ENCODE measurements at regions not wholly inside any gene's neighbourhood (a gene's known extent, or its start where the extent isn't known, plus 50 kb on each side); places are given as distances from the start of the nearest gene placed in this dataset.

GRCh38 chr3:72633121-72633520, 215.1 kb downstream of the SHQ1 start:
- H3K36me3 ChIP-seq = no peaks in the 10 kb centered on the region
- no peaks in the 10 kb centered on the region for H3K4me1 ChIP-seq
- no peak overlapping the region for H3K4me3 ChIP-seq
- no peak for TF ChIP-seq POLR2AphosphoS5 (IDR thresholded peaks at IDR 0.05)
- TF ChIP-seq CTCF (IDR thresholded peaks at IDR 0.05) = no peak
- no peak for TF ChIP-seq EP300 (IDR thresholded peaks at IDR 0.05)
- no peak for TF ChIP-seq POLR2A (IDR thresholded peaks at IDR 0.05; ENCODE audit: low read depth)
- no peak overlapping the region for H3K27ac ChIP-seq (replicated peaks in 1 of 4)
- intact Hi-C loops (cut with DNase I) = no loop called here
- WGBS = 92% methylated on average over 4 of the region's 4 CpGs
- no peaks in the 10 kb centered on the region for H3K27me3 ChIP-seq
- DNase-seq (ENCODE audit: extremely low spot score) = no peak
- H3K9me3 ChIP-seq = no peaks in the 10 kb centered on the region

- no peaks in the 10 kb centered on the region for H3K9me3 ChIP-seq
- no peak for DNase-seq (ENCODE audit: extremely low spot score)
- TF ChIP-seq CTCF (IDR thresholded peaks at IDR 0.05) (no peak), POLR2AphosphoS5 (IDR thresholded peaks at IDR 0.05) (no peak), POLR2A (IDR thresholded peaks at IDR 0.05; ENCODE audit: low read depth) (no peak), EP300 (IDR thresholded peaks at IDR 0.05) (no peak)
- no peaks in the 10 kb centered on the region for H3K27me3 ChIP-seq
- no peak overlapping the region for H3K4me3 ChIP-seq
- no peaks in the 10 kb centered on the region for H3K36me3 ChIP-seq
- intact Hi-C loops (cut with DNase I) = no loop called here
- H3K27ac ChIP-seq (replicated peaks in 1 of 4) = no peak overlapping the region
- H3K4me1 ChIP-seq = no peaks in the 10 kb centered on the region
- 96% methylated on average over 5 of the region's 5 CpGs for WGBS
Measured at GRCh38 chr3:72632129-72632528, 216.1 kb downstream of the SHQ1 start.

- WGBS = 88% methylated on average over 5 of the region's 5 CpGs
- DNase-seq (ENCODE audit: extremely low spot score) = no peak
- intact Hi-C loops (cut with DNase I) = no loop called here
Measured at GRCh38 chr3:72630969-72631344, 217.3 kb downstream of the SHQ1 start.

GRCh38 chr3:72630327-72630968, 217.8 kb downstream of the SHQ1 start:
- Histone ChIP-seq H3K4me1 (no peaks in the 10 kb centered on the region), H3K27ac (replicated peaks in 1 of 4) (no peak overlapping the region), H3K36me3 (no peaks in the 10 kb centered on the region), H3K27me3 (no peaks in the 10 kb centered on the region), H3K4me3 (no peak overlapping the region), H3K9me3 (no peaks in the 10 kb centered on the region)
- no peak for DNase-seq (ENCODE audit: extremely low spot score)
- intact Hi-C loops (cut with DNase I) = no loop called here
- 77% methylated on average over 8 of the region's 8 CpGs for WGBS
- no peak for TF ChIP-seq EP300 (IDR thresholded peaks at IDR 0.05)
- no peak for TF ChIP-seq POLR2AphosphoS5 (IDR thresholded peaks at IDR 0.05)
- no peak for TF ChIP-seq POLR2A (IDR thresholded peaks at IDR 0.05; ENCODE audit: low read depth)
- TF ChIP-seq CTCF (IDR thresholded peaks at IDR 0.05) = no peak

More at GRCh38 chr3:72630969-72631344, 217.3 kb downstream of the SHQ1 start:
- no peak overlapping the region for H3K27ac ChIP-seq (replicated peaks in 1 of 4)
- H3K36me3 ChIP-seq = no peaks in the 10 kb centered on the region
- no peak overlapping the region for H3K4me3 ChIP-seq
- TF ChIP-seq POLR2AphosphoS5 (IDR thresholded peaks at IDR 0.05) (no peak), CTCF (IDR thresholded peaks at IDR 0.05) (no peak), POLR2A (IDR thresholded peaks at IDR 0.05; ENCODE audit: low read depth) (no peak), EP300 (IDR thresholded peaks at IDR 0.05) (no peak)
- H3K4me1 ChIP-seq = no peaks in the 10 kb centered on the region
- H3K9me3 ChIP-seq = no peaks in the 10 kb centered on the region
- H3K27me3 ChIP-seq = no peaks in the 10 kb centered on the region

- Histone ChIP-seq H3K4me1 (no peaks in the 10 kb centered on the region), H3K36me3 (no peaks in the 10 kb centered on the region), H3K4me3 (no peak overlapping the region), H3K27me3 (no peaks in the 10 kb centered on the region), H3K9me3 (no peaks in the 10 kb centered on the region), H3K27ac (replicated peaks in 1 of 4) (no peak overlapping the region)
- intact Hi-C loops (cut with DNase I) = no loop called here
- TF ChIP-seq POLR2AphosphoS5 (IDR thresholded peaks at IDR 0.05) (no peak), EP300 (IDR thresholded peaks at IDR 0.05) (no peak), CTCF (IDR thresholded peaks at IDR 0.05) (no peak), POLR2A (IDR thresholded peaks at IDR 0.05; ENCODE audit: low read depth) (no peak)
- 88% methylated on average over 3 of the region's 3 CpGs for WGBS
- DNase-seq (ENCODE audit: extremely low spot score) = no peak
Measured at GRCh38 chr3:72629191-72629631, 219.0 kb downstream of the SHQ1 start.

All from esophagus muscularis mucosa (tissue), 4 donors.